Breast epithelium (tissue), 3 donors: ENCODE measurements at regions not wholly inside any gene's neighbourhood (a gene's known extent, or its start where the extent isn't known, plus 50 kb on each side); places are given as distances from the start of the nearest gene placed in this dataset.

ENCODE experiments used
- CTCF ChIP-seq, 3 donors: fragments of 450-650 bp; IDR thresholded peaks; one replicate each; pipeline ENCODE4 v1.5.1; 2016 to 2017; ENCODE audit warnings: antibody characterized with exemption in 3 of 3, mild to moderate bottlenecking in 3 of 3, moderate library complexity in 3 of 3
- POLR2A ChIP-seq: fragments of 450-650 bp; IDR thresholded peaks from one replicate; pipeline ENCODE4 v1.6.1; 2016; ENCODE audit warnings: antibody characterized with exemption, mild to moderate bottlenecking, moderate library complexity
- POLR2AphosphoS5 ChIP-seq, 3 donors: sonication (generic); formaldehyde crosslinking; IDR thresholded peaks; one replicate each; pipeline ENCODE4 v1.6.1; 2017; ENCODE audit warnings: antibody characterized with exemption in 3 of 3

GRCh38 chr2:238554468-238555315, 128.0 kb downstream of the ASB1 start:
- TF ChIP-seq CTCF (IDR thresholded peaks at IDR 0.05) (no peak), POLR2A (no peak), POLR2AphosphoS5 (IDR thresholded peaks at IDR 0.05) (no peak)
